ENCODE measurements at regions not wholly inside any gene's neighbourhood (a gene's known extent, or its start where the extent isn't known, plus 50 kb on each side); places are given as distances from the start of the nearest gene placed in this dataset.
"Not testable (repeated sequence)": the region's sequence is repeated elsewhere in the genome, so short reads cannot be mapped to it uniquely, and the experiment has no call there.

- no peak for DNase-seq (ENCODE audit: low read depth in 2 of 2)
These were observed 1596.2 kb downstream of the MRPL39 start for GRCh38 chr21:24011087-24011486.

- no peak for DNase-seq (ENCODE audit: low read depth in 2 of 2)
These were observed 1599.7 kb downstream of the MRPL39 start for GRCh38 chr21:24007592-24007991.

- DNase-seq (ENCODE audit: low read depth in 2 of 2), result no peak
These were observed 1620.3 kb downstream of the MRPL39 start for GRCh38 chr21:23986987-23987386.

- no peak for DNase-seq (ENCODE audit: low read depth in 2 of 2)
These were observed 1621.1 kb downstream of the MRPL39 start for GRCh38 chr21:23986214-23986613.

- DNase-seq (ENCODE audit: low read depth in 2 of 2), result no peak
These were observed 1624.7 kb downstream of the MRPL39 start for GRCh38 chr21:23982546-23982945.

GRCh38 chr21:23977971-23978370 is 1629.3 kb downstream of the MRPL39 start:
- no peak for DNase-seq (ENCODE audit: low read depth in 2 of 2)

- DNase-seq (ENCODE audit: low read depth in 2 of 2), result peak; percentile 54 to 63
These were observed 1638.3 kb downstream of the MRPL39 start for GRCh38 chr21:23968722-23969647.

- DNase-seq (ENCODE audit: low read depth in 2 of 2), result no peak
These were observed 1639.3 kb downstream of the MRPL39 start for GRCh38 chr21:23968008-23968407.

GRCh38 chr21:23963454-23963853 is 1643.8 kb downstream of the MRPL39 start:
- DNase-seq (ENCODE audit: low read depth in 2 of 2), result no peak

GRCh38 chr21:23960769-23961168 is 1646.5 kb downstream of the MRPL39 start:
- DNase-seq (ENCODE audit: low read depth in 2 of 2), result no peak

- no peak for DNase-seq (ENCODE audit: low read depth in 2 of 2)
These were observed 1652.0 kb downstream of the MRPL39 start for GRCh38 chr21:23955135-23955843.

- DNase-seq (ENCODE audit: low read depth in 2 of 2), result no peak
These were observed 1655.0 kb downstream of the MRPL39 start for GRCh38 chr21:23952269-23952668.

- no peak for DNase-seq (ENCODE audit: low read depth in 2 of 2)
These were observed 1656.0 kb downstream of the MRPL39 start for GRCh38 chr21:23951251-23951650.

- no peak for DNase-seq (ENCODE audit: low read depth in 2 of 2)
These were observed 1656.9 kb downstream of the MRPL39 start for GRCh38 chr21:23950344-23950743.

- DNase-seq (ENCODE audit: low read depth in 2 of 2), result no peak
These were observed 1657.8 kb downstream of the MRPL39 start for GRCh38 chr21:23949493-23949892.

GRCh38 chr21:23939369-23940065 is 1667.8 kb downstream of the MRPL39 start:
- DNase-seq (ENCODE audit: low read depth in 2 of 2), result no peak

- DNase-seq (ENCODE audit: low read depth in 2 of 2), result no peak
These were observed 1670.3 kb downstream of the MRPL39 start for GRCh38 chr21:23936991-23937390.

GRCh38 chr21:23936224-23936623 is 1671.1 kb downstream of the MRPL39 start:
- DNase-seq (ENCODE audit: low read depth in 2 of 2), result no peak

- no peak for DNase-seq (ENCODE audit: low read depth in 2 of 2)
These were observed 1676.7 kb downstream of the MRPL39 start for GRCh38 chr21:23930565-23930964.

- not testable (repeated sequence) for DNase-seq (ENCODE audit: low read depth in 2 of 2)
These were observed 1680.9 kb downstream of the MRPL39 start for GRCh38 chr21:23926430-23926829.

- no peak for DNase-seq (ENCODE audit: low read depth in 2 of 2)
These were observed 1685.4 kb downstream of the MRPL39 start for GRCh38 chr21:23921670-23922418.

GRCh38 chr21:23900727-23901126 is 1706.6 kb downstream of the MRPL39 start:
- DNase-seq (ENCODE audit: low read depth in 2 of 2), result no peak

All from stimulated activated CD8-positive, alpha-beta memory T cell treated with anti-CD3 and anti-CD28 coated beads, Interleukin-15, amount 100 ng/mL, for 48 hours (primary cell).